Choroid plexus epithelial cell (primary cell): ENCODE measurements at regions not wholly inside any gene's neighbourhood (a gene's known extent, or its start where the extent isn't known, plus 50 kb on each side); places are given as distances from the start of the nearest gene placed in this dataset.

Experiments
- DNase-seq: peaks from one replicate; pipeline ENCODE4 v3.0.0-alpha.2; 2010; ENCODE audit warnings: low read depth
- H3K4me3 ChIP-seq: 2 replicates; pipeline ENCODE4 v1.5.1; 2011; ENCODE audit warnings: low read depth, mild to moderate bottlenecking, control low read depth, low read length, moderate library complexity
- CTCF ChIP-seq: conservative IDR thresholded peaks from 2 replicates; pipeline ENCODE4 v1.5.1; 2011; ENCODE audit warnings: low read depth, mild to moderate bottlenecking, control low read depth, inconsistent platforms, low read length, moderate library complexity

- no peak overlapping the region for H3K4me3 ChIP-seq
- no peak for TF ChIP-seq CTCF
- DNase-seq, result no peak
These were observed 184.3 kb upstream of the SIX2 start for GRCh38 chr2:45193581-45193980.

GRCh38 chr2:45192991-45193390, 183.7 kb upstream of the SIX2 start:
- no peak overlapping the region for H3K4me3 ChIP-seq
- no peak for TF ChIP-seq CTCF
- DNase-seq, result no peak

- no peak for DNase-seq
- no peak overlapping the region for H3K4me3 ChIP-seq
- TF ChIP-seq CTCF, result no peak
These were observed 183.2 kb upstream of the SIX2 start for GRCh38 chr2:45192481-45192880.

- no peak overlapping the region for H3K4me3 ChIP-seq
- no peak for TF ChIP-seq CTCF
- peak; percentile 54 for DNase-seq
These were observed 182.7 kb upstream of the SIX2 start for GRCh38 chr2:45191976-45192375.

GRCh38 chr2:45191146-45191863, 182.1 kb upstream of the SIX2 start:
- DNase-seq, result no peak
- TF ChIP-seq CTCF, result no peak
- no peak overlapping the region for H3K4me3 ChIP-seq

DNA sequence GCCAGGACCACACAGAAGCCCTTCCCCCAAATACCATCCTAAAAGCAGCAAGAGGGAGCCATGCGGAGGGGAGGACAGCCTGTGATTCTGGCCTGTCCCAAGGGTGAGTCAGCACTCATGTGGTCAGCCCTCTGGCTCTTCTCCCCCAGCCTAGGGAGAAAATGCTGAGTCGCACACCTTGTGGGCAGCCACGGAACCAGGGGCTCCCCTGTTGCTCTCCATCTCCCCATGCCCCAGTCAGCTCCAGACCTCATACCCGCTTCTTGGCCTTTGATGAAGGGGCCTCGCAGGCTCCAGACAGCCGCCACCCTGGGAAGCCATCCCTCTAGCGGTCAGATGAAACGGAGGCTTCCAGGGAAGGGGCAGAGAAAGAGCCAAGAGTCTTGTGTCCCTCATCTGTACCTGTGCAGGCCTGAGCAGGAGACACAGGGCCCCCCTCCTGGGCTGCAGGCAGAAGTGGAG, 181.3 kb upstream of the SIX2 start:
- DNase-seq, result peak; percentile 60
- H3K4me3 ChIP-seq, result no peak overlapping the region
- no peak for TF ChIP-seq CTCF

DNA sequence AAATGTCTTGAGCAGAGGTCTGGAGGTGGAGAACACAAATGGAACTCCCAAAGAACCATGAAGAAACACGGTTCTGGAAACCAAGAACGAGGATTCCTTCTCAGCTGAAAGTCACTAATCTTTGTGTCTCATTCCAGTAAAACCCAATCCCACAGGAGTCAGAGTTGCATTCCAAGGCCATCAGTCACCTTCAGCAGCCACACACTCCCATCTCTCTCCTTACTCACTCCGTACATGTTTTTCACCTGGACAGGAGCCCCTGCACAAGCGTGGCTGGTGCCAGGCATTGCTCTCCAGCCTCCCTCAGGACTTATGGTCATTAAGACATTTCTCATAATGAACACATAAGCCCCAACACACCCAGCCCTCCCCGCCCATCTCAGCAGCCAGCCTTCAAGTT, 175.4 kb upstream of the SIX2 start:
- no peak for DNase-seq
- H3K4me3 ChIP-seq, result no peak overlapping the region
- no peak for TF ChIP-seq CTCF
